CD4-positive, alpha-beta T cell treated with Interleukin-17A for 1 hour (primary cell): ENCODE measurements at regions not wholly inside any gene's neighbourhood (a gene's known extent, or its start where the extent isn't known, plus 50 kb on each side); places are given as distances from the start of the nearest gene placed in this dataset.
"Not testable (repeated sequence)": the region's sequence is repeated elsewhere in the genome, so short reads cannot be mapped to it uniquely, and the experiment has no call there.

Experiments used
- DNase-seq: peaks from one replicate; pipeline ENCODE4 v3.0.0-alpha.2; 2020

DNA sequence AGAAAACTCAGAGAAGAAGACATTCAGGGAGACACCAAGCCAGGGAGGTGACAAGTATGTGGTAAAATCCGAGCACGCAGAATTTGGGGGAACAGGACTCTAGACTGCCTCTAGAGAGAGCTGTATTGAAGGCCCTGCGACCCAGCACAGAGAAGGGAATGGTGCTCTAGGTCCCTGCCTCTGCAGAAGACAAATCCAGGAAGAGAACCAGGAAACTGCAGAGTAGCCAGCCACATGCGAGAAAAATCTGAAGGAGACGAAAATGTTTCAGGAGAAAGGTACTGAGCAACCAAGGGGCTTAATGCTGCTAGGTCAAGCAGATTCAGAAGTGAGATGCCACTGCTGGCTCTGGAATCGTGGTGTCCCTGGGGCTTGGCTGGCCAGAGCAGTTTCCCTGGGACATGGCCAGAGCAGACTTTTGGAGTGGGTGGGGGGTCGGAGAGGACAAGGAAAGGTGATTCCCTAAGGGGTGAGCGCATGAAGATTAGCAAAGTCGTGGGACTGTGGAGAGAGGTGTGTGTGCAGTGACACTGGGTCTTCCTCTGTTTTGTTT is 158.0 kb upstream of the KLF6 start:
- DNase-seq = no peak

- no peak for DNase-seq
Measured at GRCh38 chr10:3941676-3942075, 156.7 kb upstream of the KLF6 start.

- no peak for DNase-seq
Measured at GRCh38 chr10:3936422-3937040, 151.5 kb upstream of the KLF6 start.

DNA sequence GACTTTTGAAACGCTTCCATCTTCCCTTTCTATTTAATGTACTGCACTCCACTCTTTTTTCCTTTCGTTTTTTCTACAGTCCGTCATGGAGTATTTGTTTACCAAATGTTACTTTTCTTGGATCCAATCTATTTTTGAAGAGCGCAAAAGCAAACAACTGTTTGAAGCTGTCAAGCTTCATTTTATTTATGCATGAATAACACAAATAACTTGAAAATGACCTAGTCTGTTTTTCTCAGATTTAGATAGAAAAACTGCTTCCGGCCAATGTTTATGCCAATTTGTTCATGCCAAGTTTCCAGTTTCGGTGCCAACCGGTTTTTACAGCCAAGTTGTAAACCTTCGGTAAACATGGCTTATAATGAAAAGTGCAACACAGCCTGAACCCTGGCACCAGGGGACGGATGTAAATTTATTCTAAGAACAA is 150.9 kb upstream of the KLF6 start:
- DNase-seq = no peak

DNA sequence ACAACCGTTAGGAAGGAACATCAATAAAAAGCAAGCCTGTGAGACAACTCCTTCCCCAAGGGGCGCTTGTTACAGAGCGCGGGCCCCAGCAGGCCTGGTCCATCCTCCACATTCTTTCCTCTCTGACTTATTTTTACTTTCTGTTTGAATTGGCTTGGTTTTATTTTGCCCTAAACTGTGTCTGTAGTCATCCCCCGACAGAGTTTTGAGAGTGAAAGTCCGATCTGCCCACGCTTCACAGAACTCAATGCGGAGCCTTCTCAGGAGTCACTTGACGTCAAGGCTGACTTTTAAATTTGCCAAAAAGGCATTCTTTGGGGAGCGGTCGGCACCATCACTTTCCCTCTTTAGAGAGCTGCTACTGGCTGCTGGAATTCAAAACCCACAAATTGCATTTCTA is 150.1 kb upstream of the KLF6 start:
- DNase-seq = peak; percentile 76

- no peak for DNase-seq
Measured at GRCh38 chr10:3933733-3934132, 148.7 kb upstream of the KLF6 start.

DNA sequence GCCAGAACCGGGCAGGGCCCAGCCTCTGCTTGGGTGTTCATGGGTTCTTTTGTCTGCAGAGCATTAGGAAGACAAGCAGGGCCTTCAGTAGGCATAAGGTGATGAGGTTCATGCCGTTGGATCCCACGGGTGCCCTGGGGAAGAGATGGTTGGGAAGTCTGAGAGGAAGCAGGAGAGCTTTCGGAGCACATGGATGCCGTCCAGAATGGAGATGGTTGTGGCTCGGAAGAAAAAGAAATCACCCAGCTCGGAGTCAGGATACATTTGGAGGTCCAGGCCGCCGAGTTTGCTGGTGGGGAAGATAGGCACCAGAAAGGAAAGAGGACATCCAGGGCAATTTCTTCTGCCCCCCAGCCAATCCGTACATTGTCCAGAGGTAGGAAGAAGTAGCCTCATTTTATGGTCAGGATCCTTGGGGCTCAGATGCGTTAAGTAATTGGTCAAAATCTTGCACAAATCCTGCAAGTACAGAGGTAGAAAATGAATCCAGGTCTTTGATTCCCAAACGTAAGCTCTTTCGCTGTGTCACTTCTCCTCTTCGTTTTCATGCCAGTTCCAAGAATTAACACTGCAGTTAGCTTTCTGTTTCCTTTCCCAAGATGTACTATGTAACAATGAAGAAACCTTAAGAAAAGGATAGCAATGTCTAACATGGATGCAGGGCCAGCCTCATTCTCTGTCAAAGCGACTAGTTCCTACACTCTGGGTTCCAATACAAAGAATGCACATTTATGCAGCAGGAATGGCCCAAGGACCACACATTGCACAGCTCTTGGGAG is 147.8 kb upstream of the KLF6 start:
- DNase-seq = no peak

- no peak for DNase-seq
Measured at GRCh38 chr10:3931901-3932300, 146.9 kb upstream of the KLF6 start.

- DNase-seq = no peak
Measured at GRCh38 chr10:3931224-3931623, 146.2 kb upstream of the KLF6 start.

GRCh38 chr10:3928569-3928968 is 143.6 kb upstream of the KLF6 start:
- DNase-seq = no peak

DNA sequence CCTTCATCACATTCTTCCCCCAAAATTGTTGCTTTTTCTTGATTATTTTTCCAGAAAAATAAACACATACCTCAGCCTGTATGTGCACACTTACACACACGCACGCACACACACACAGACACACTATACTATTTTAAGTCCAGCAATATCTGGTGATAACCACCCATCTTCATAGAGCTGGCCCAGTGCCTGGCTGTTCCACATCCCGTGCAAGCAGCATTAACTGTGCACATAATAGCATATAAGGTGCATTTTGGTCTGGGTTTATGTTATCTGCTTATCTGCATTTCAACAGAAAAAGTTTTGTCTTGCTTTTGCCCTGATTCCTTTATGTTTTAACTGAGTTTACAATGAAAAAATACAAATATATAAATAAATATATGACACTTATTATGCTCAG is 143.1 kb upstream of the KLF6 start:
- no peak for DNase-seq

GRCh38 chr10:3926675-3927525 is 141.9 kb upstream of the KLF6 start:
- DNase-seq = no peak

DNA sequence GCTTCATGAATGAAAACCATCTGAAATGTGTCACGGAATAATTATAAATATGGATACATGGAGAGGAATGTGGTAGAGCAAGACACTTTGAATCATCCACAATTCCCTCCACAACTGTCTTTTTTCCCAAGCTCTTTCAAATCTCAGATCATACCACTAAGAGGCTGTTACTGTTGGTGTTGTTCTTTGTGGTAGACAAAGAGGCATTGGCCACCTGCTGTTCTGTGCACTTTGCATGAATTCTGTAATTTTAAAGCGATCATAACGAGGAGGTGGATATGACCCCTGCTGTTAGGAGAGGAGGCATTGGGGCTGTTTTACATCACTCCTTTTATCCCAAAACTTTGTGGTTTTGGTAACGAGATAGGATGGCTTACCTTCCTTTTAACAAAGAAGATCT is 141.2 kb upstream of the KLF6 start:
- DNase-seq = no peak

GRCh38 chr10:3925184-3925583 is 140.2 kb upstream of the KLF6 start:
- DNase-seq = no peak

DNA sequence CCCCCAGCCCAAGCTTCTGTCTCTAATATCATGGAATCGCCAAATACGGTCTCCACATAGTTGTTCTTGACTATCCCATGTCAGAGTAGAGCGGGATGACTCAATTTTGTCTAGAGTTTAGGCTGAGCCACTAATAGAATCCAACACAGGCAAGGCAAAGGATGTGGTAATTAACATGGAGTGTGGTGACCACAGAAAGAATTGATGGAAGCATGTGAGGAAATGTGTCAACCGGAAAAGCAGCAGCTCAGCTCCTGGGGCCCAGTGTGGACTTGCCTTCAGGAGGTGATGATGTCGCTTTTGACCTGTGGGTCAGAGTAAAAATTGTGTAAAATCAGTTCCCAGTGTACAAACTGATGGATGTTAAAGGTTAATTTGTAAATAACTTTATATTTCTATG is 139.3 kb upstream of the KLF6 start:
- DNase-seq = no peak

DNA sequence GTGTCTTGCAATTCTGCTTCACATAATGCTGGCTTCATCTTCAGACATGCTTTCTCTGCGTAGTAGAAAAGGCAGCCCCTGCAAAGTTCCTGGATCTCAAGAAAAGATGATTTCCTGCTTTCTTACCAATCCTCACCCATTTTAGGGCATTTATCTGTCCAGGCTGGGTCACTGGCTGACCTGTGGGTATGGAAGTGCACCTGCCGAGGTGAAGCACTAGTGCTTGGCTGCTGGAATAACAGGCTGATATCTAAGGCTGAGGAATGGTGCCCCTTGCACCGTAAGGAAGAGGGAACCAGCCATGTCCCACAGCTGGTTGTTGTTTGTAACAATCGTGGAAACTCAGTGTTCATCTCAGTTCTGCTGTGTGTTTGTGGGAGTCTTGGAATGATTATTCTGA is 138.0 kb upstream of the KLF6 start:
- DNase-seq = no peak

- no peak for DNase-seq
Measured at GRCh38 chr10:3919709-3920308, 134.8 kb upstream of the KLF6 start.

GRCh38 chr10:3917392-3917791 is 132.4 kb upstream of the KLF6 start:
- DNase-seq = not testable (repeated sequence)

DNA sequence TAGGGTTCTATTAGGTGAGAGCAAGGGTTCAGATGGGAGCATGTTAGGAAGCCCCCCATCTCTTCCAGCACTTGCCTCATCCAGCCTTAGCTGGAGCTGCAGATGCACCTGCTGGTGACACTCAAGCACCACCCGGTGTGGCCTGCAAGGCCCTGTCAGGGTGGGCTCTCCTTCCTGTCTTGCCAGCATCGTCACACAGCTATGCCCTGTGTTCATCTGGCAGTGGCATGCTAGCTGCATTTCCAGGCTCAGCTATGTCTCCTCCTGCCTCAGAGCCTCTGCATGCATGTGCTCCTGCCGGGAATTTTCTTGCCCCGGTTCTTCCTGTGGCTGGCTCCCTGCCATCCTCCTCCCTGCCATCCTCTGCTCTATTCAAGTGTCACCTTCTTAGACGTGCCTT is 129.7 kb upstream of the KLF6 start:
- no peak for DNase-seq

DNA sequence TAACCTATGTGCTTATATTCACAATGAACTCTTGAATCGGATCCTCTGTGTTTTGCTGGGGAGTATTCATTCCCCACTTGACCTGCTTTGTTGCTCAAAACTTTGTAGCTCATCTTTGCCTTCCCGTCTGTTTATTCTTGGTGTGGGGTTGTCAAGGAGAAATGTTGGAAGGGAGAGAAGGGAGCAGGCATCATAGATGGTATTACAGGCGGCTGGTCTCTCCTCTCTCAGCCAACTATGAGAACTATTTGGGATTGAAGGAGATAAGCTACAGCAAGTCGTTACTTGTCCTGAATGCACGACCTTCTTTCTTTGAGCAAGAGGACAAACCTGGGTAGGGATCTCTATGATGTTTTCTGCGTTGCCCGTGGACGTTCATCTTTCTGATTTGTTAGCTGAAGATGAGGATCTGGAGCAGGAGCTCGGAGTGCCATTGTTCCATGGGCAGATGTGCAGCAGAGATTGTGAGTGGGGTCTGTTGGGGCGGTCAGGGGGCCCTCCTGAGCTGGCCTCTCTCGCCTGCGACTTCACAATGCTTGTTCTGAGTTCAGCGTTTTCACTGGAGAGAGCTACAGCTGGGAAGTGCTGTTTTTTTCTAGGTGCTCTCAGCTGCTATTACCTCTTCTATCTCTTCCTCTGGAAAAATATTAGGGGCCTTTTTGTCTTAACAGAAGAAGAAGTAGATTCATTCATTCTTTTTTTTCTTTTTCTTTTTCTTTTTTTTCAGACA is 126.9 kb upstream of the KLF6 start:
- DNase-seq = no peak

- no peak for DNase-seq
Measured at GRCh38 chr10:3911241-3911640, 126.2 kb upstream of the KLF6 start.

DNA sequence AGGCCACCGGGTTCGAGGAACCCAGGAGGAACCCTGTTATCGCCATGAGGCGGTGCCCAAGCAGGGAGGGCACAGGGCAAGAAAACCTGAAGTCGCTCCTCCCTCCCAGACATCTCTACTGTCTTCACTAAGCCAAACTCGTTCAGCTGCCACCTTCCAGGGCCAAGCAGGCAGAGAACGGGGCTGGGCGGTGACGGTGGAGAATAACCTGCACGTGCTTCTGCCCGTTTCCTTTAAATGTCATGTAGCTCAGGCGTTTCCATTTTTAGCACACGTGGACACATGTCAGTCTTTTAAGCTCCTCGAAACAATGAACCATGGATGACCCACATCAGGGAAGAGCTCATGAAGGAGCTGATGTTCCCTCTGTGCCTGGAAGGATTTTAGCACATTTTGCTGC is 124.3 kb upstream of the KLF6 start:
- DNase-seq = no peak
